ENCODE measurements at regions not wholly inside any gene's neighbourhood (a gene's known extent, or its start where the extent isn't known, plus 50 kb on each side); places are given as distances from the start of the nearest gene placed in this dataset.

GRCh38 chr12:24724814-24725213 is 224.1 kb downstream of the BCAT1 start:
- 0 out of 2 replicates have a peak overlapping the region, but pooled peaks have one; percentile 20 for H3K4me2 ChIP-seq (ENCODE audit: low read length)
- peaks cover 37% of the 10 kb centered on the region for H3K36me3 ChIP-seq (replicated peaks; ENCODE audit: low read depth, low read length)
- peak overlapping the region; percentile 53; the same call in 1 of the 2 replicates for H3K9ac ChIP-seq (ENCODE audit: low read length)
- H4K20me1 ChIP-seq (ENCODE audit: insufficient read depth, low read length), result no peaks in the 10 kb centered on the region
- H3K27ac ChIP-seq (ENCODE audit: low read length), result peak overlapping the region; percentile 83
- no peak overlapping the region for H2AFZ ChIP-seq (ENCODE audit: low read depth, low read length)
- H3K79me2 ChIP-seq (ENCODE audit: low read length), result no peaks in the 10 kb centered on the region
- H3K9me3 ChIP-seq (ENCODE audit: insufficient read depth, low read length), result peaks cover 22% of the 10 kb centered on the region; the same call in 1 of the 2 replicates
- no peaks in the 10 kb centered on the region for H3K27me3 ChIP-seq (ENCODE audit: low read depth, low read length)
- H3K4me1 ChIP-seq (ENCODE audit: low read length), result peaks cover 78% of the 10 kb centered on the region
- no peak for TF ChIP-seq CTCF (IDR thresholded peaks at IDR 0.05; ENCODE audit: low read depth, low read length)
- no peak for TF ChIP-seq EZH2phosphoT487 (IDR thresholded peaks at IDR 0.05; ENCODE audit: low read depth)
- no peak overlapping the region for H3K4me3 ChIP-seq (ENCODE audit: low read length)

GRCh38 chr12:24723759-24724158 is 225.1 kb downstream of the BCAT1 start:
- H3K4me3 ChIP-seq (ENCODE audit: low read length), result no peak overlapping the region
- peaks cover 22% of the 10 kb centered on the region; the same call in 1 of the 2 replicates for H3K9me3 ChIP-seq (ENCODE audit: insufficient read depth, low read length)
- H2AFZ ChIP-seq (ENCODE audit: low read depth, low read length), result no peak overlapping the region
- no peak overlapping the region for H3K4me2 ChIP-seq (ENCODE audit: low read length)
- peaks cover 37% of the 10 kb centered on the region for H3K36me3 ChIP-seq (replicated peaks; ENCODE audit: low read depth, low read length)
- no peaks in the 10 kb centered on the region for H3K79me2 ChIP-seq (ENCODE audit: low read length)
- H3K27me3 ChIP-seq (ENCODE audit: low read depth, low read length), result no peaks in the 10 kb centered on the region
- peak overlapping the region; percentile 83 for H3K27ac ChIP-seq (ENCODE audit: low read length)
- no peak overlapping the region for H3K9ac ChIP-seq (ENCODE audit: low read length)
- H4K20me1 ChIP-seq (ENCODE audit: insufficient read depth, low read length), result no peaks in the 10 kb centered on the region
- H3K4me1 ChIP-seq (ENCODE audit: low read length), result peaks cover 78% of the 10 kb centered on the region
- no peak for TF ChIP-seq CTCF (IDR thresholded peaks at IDR 0.05; ENCODE audit: low read depth, low read length)
- no peak for TF ChIP-seq EZH2phosphoT487 (IDR thresholded peaks at IDR 0.05; ENCODE audit: low read depth)

GRCh38 chr12:24721191-24721590 is 227.7 kb downstream of the BCAT1 start:
- no peak overlapping the region for H3K4me2 ChIP-seq (ENCODE audit: low read length)
- peaks cover 74% of the 10 kb centered on the region for H3K4me1 ChIP-seq (ENCODE audit: low read length)
- no peak overlapping the region for H3K4me3 ChIP-seq (ENCODE audit: low read length)
- TF ChIP-seq CTCF (IDR thresholded peaks at IDR 0.05; ENCODE audit: low read depth, low read length) (no peak), EZH2phosphoT487 (IDR thresholded peaks at IDR 0.05; ENCODE audit: low read depth) (no peak)
- no peaks in the 10 kb centered on the region for H3K27me3 ChIP-seq (ENCODE audit: low read depth, low read length)
- H3K9me3 ChIP-seq (ENCODE audit: insufficient read depth, low read length), result peaks cover 22% of the 10 kb centered on the region; the same call in 1 of the 2 replicates
- no peaks in the 10 kb centered on the region for H4K20me1 ChIP-seq (ENCODE audit: insufficient read depth, low read length)
- no peak overlapping the region for H2AFZ ChIP-seq (ENCODE audit: low read depth, low read length)
- peaks cover 37% of the 10 kb centered on the region for H3K36me3 ChIP-seq (replicated peaks; ENCODE audit: low read depth, low read length)
- H3K9ac ChIP-seq (ENCODE audit: low read length), result no peak overlapping the region
- peak overlapping the region; percentile 93; the same call in 1 of the 2 replicates for H3K27ac ChIP-seq (ENCODE audit: low read length)
- no peaks in the 10 kb centered on the region for H3K79me2 ChIP-seq (ENCODE audit: low read length)

- Histone ChIP-seq H3K4me2 (ENCODE audit: low read length) (peak overlapping the region; percentile 67), H3K27ac (ENCODE audit: low read length) (peak overlapping the region; percentile 93), H3K9me3 (ENCODE audit: insufficient read depth, low read length) (peaks cover 22% of the 10 kb centered on the region; the same call in 1 of the 2 replicates)
These were observed 229.6 kb downstream of the BCAT1 start for GRCh38 chr12:24719293-24719721.

More at GRCh38 chr12:24719293-24719721, 229.6 kb downstream of the BCAT1 start:
- Histone ChIP-seq H3K27me3 (ENCODE audit: low read depth, low read length) (no peaks in the 10 kb centered on the region), H3K79me2 (ENCODE audit: low read length) (no peaks in the 10 kb centered on the region), H3K9ac (ENCODE audit: low read length) (peak overlapping the region; percentile 78), H3K4me3 (ENCODE audit: low read length) (peak overlapping the region; percentile 25; the same call in 1 of the 2 replicates), H3K36me3 (replicated peaks; ENCODE audit: low read depth, low read length) (peaks cover 28% of the 10 kb centered on the region), H3K4me1 (ENCODE audit: low read length) (peaks cover 57% of the 10 kb centered on the region), H4K20me1 (ENCODE audit: insufficient read depth, low read length) (no peaks in the 10 kb centered on the region), H2AFZ (ENCODE audit: low read depth, low read length) (no peak overlapping the region)
- TF ChIP-seq CTCF (IDR thresholded peaks at IDR 0.05; ENCODE audit: low read depth, low read length) (no peak), EZH2phosphoT487 (IDR thresholded peaks at IDR 0.05; ENCODE audit: low read depth) (no peak)

Data from OCI-LY3 (cell line).